Esophagus muscularis mucosa (tissue), 4 donors: ENCODE measurements at regions not wholly inside any gene's neighbourhood (a gene's known extent, or its start where the extent isn't known, plus 50 kb on each side); places are given as distances from the start of the nearest gene placed in this dataset.

Experiments
- DNase-seq: peaks from one replicate; pipeline ENCODE4 v3.0.0-alpha.2; 2017; ENCODE audit errors: extremely low spot score
- H3K27ac ChIP-seq, 4 donors: fragments of 200-600 bp; sonication (generic); replicated peaks in 1 of 4; 1 replicate in 3 of 4; 2 replicates in 1 of 4; pipeline ENCODE4 v1.5.1; 2016 to 2019; ENCODE audit warnings: mild to moderate bottlenecking in 1 of 4
- H3K27me3 ChIP-seq, 4 donors: fragments of 200-600 bp; sonication (generic); one replicate each; pipeline versions ENCODE4 v1.5.1 to v1.6.0; 2016 to 2019
- H3K36me3 ChIP-seq, 4 donors: fragments of 200-600 bp; sonication (generic); one replicate each; pipeline ENCODE4 v1.5.1; 2016 to 2019
- H3K4me1 ChIP-seq, 4 donors: fragments of 200-600 bp; sonication (generic); one replicate each; pipeline ENCODE4 v1.5.1; 2016 to 2019
- H3K4me3 ChIP-seq, 4 donors: fragments of 200-600 bp; sonication (generic); 1 replicate in 2 of 4; 2 replicates in 2 of 4; pipeline ENCODE4 v1.5.1; 2016 to 2019; ENCODE audit warnings: mild to moderate bottlenecking in 4 of 4, moderate library complexity in 1 of 4
- H3K9me3 ChIP-seq, 4 donors: fragments of 200-600 bp; sonication (generic); 1 replicate in 3 of 4; 2 replicates in 1 of 4; pipeline ENCODE4 v1.5.1; 2016 to 2019
- EP300 ChIP-seq: sonication (generic); formaldehyde crosslinking; IDR thresholded peaks from one replicate; pipeline ENCODE4 v1.6.1; 2017; ENCODE audit warnings: antibody characterized with exemption
- POLR2A ChIP-seq: fragments of 450-650 bp; IDR thresholded peaks from one replicate; pipeline ENCODE4 v1.6.1; 2017; ENCODE audit warnings: antibody characterized with exemption, moderate library complexity, mild to moderate bottlenecking, low read depth
- POLR2AphosphoS5 ChIP-seq, 2 donors: sonication (generic); formaldehyde crosslinking; IDR thresholded peaks; one replicate each; pipeline ENCODE4 v1.6.1; 2017; ENCODE audit warnings: antibody characterized with exemption in 2 of 2
- WGBS: methylation state at CpG from one replicate; pipeline ENCODE4 v1.1.5; 2018; 5-methylcytosine and 5-hydroxymethylcytosine counted together
- intact Hi-C: fragments of 100-400 bp; cut with DNase I; formaldehyde crosslinking; loops from one replicate; pipeline ENCODE4 v1.15.1; 2023
- TF ChIP-seq, protein P1 (sequence below), 3 experiments: fragments of 200-600 bp in 2 of 3; fragments of 450-650 bp in 1 of 3; sonication (generic) in 2 of 3; IDR thresholded peaks; one replicate each; pipeline ENCODE4 v1.5.1; 2017 to 2019; ENCODE audit warnings: antibody characterized with exemption in 3 of 3, mild to moderate bottlenecking in 2 of 3, moderate library complexity in 1 of 3

DNA sequence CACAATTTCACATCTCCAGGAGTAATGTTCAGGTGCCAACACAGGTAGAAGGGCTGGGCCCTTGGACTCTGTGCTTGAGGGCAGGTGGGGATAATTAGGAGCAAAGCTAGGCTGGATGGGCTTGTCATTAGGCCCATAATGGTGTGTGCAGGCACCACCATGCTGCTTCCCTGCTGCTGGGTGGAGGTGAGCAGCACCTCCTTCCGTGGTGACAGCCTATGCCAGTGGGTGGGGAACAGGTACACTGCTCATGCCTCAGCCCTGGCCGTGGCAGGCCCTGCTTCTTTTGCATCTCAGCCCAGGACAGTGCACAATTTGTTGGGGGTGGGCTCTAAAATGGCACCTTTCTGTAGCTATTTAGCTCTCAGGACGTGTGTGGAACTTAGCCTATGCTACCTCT lies 955.5 kb downstream of the TMTC2 start:
- 71% methylated on average over 2 of the region's 3 CpGs for WGBS
- no peaks in the 10 kb centered on the region for H3K9me3 ChIP-seq
- intact Hi-C loops: no loop called here
- no peaks in the 10 kb centered on the region for H3K36me3 ChIP-seq
- H3K4me1 ChIP-seq: no peaks in the 10 kb centered on the region
- DNase-seq: no peak
- H3K27me3 ChIP-seq: no peaks in the 10 kb centered on the region
- TF ChIP-seq, protein P1, sequence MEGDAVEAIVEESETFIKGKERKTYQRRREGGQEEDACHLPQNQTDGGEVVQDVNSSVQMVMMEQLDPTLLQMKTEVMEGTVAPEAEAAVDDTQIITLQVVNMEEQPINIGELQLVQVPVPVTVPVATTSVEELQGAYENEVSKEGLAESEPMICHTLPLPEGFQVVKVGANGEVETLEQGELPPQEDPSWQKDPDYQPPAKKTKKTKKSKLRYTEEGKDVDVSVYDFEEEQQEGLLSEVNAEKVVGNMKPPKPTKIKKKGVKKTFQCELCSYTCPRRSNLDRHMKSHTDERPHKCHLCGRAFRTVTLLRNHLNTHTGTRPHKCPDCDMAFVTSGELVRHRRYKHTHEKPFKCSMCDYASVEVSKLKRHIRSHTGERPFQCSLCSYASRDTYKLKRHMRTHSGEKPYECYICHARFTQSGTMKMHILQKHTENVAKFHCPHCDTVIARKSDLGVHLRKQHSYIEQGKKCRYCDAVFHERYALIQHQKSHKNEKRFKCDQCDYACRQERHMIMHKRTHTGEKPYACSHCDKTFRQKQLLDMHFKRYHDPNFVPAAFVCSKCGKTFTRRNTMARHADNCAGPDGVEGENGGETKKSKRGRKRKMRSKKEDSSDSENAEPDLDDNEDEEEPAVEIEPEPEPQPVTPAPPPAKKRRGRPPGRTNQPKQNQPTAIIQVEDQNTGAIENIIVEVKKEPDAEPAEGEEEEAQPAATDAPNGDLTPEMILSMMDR (IDR thresholded peaks at IDR 0.05): no peak
- no peak overlapping the region for H3K27ac ChIP-seq
- H3K4me3 ChIP-seq: no peak overlapping the region

DNA sequence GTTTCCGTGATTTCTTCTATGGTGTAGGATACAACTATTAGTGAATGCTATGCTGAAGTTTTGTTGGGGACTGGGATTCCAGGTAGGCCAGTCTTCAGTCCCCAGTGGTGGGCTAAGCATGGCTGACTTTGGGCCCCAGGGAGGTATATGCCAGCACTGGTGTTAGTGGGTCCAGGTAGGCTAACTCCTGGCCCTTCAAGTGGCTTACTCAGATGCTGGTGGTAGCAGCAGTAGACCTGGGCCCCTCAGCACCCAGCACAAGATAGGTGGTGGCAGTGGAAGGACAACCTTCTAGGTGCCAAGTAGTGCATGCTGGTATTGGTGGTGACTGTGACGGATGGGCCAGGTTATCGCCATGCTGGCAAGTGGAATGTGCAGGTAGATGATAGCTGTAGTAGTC lies 955.1 kb downstream of the TMTC2 start:
- intact Hi-C loops: no loop called here
- DNase-seq: no peak
- Histone ChIP-seq H3K4me3 (no peak overlapping the region), H3K36me3 (no peaks in the 10 kb centered on the region), H3K4me1 (no peaks in the 10 kb centered on the region), H3K27me3 (no peaks in the 10 kb centered on the region), H3K9me3 (no peaks in the 10 kb centered on the region), H3K27ac (no peak overlapping the region)
- no peak for TF ChIP-seq POLR2A
- no peak for TF ChIP-seq POLR2AphosphoS5 (IDR thresholded peaks at IDR 0.05)
- TF ChIP-seq EP300: no peak
- TF ChIP-seq, protein P1 (IDR thresholded peaks at IDR 0.05): no peak
- 97% methylated on average over 3 of the region's 3 CpGs for WGBS

DNA sequence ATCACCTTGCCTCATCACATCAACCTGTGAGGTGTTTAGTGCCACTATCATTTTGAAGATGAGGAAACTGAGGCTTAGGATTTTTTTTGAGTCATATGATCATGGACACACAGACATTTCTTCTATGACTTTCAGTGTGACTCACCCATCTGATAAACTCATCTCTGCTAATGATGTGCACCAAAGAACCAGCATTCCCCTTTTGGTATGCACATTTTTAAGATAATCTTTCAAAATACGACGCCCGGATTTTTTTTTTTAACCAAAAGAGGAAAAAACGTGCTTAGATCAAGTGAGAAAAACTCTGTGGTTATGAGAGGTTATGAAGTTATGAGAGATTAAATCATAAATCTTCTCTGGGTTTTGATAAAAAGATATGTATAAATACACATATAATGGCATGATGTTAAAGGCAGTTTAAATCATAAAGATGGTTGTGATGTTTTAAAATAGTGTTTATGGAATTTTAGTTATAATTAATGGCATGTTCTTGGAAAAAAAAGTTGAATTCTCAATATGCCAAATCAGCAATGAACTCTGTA lies 948.1 kb downstream of the TMTC2 start:
- no peaks in the 10 kb centered on the region for H3K9me3 ChIP-seq
- intact Hi-C loops: no loop called here
- TF ChIP-seq, protein P1 (IDR thresholded peaks at IDR 0.05): no peak
- TF ChIP-seq POLR2AphosphoS5 (IDR thresholded peaks at IDR 0.05) (no peak), EP300 (no peak), POLR2A (no peak)
- H3K4me3 ChIP-seq: no peak overlapping the region
- DNase-seq: no peak
- no peaks in the 10 kb centered on the region for H3K36me3 ChIP-seq
- 80% methylated on average over 4 of the region's 4 CpGs for WGBS
- H3K27me3 ChIP-seq: no peaks in the 10 kb centered on the region
- no peaks in the 10 kb centered on the region for H3K4me1 ChIP-seq
- H3K27ac ChIP-seq: no peak overlapping the region

DNA sequence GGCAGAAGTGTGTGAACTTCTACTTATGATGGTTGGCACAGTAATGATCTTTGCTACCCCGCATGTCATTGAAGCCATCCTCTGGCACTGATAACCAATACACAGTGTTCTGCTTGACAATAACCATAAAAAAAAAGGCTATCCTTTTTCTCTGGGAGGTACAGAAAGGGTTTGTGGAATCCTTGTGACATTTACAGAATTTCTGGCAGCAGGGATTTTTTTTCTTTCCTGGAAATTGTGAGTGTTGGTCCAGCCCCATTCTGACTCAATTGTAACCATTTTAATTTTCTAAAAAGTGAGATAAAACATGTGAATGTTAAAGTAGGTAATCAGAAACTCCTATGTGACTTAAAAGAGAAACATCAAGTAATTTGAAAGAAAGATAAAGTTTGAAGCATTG lies 943.8 kb downstream of the TMTC2 start:
- intact Hi-C loops: no loop called here
- Histone ChIP-seq H3K27ac (no peak overlapping the region), H3K4me1 (no peaks in the 10 kb centered on the region), H3K9me3 (no peaks in the 10 kb centered on the region), H3K4me3 (no peak overlapping the region), H3K27me3 (no peaks in the 10 kb centered on the region), H3K36me3 (no peaks in the 10 kb centered on the region)
- no peak for TF ChIP-seq POLR2AphosphoS5 (IDR thresholded peaks at IDR 0.05)
- TF ChIP-seq EP300: no peak
- TF ChIP-seq, protein P1 (IDR thresholded peaks at IDR 0.05): no peak
- no peak for TF ChIP-seq POLR2A
- no peak for DNase-seq
- 86% methylated on average over 1 of the region's 1 CpG for WGBS

DNA sequence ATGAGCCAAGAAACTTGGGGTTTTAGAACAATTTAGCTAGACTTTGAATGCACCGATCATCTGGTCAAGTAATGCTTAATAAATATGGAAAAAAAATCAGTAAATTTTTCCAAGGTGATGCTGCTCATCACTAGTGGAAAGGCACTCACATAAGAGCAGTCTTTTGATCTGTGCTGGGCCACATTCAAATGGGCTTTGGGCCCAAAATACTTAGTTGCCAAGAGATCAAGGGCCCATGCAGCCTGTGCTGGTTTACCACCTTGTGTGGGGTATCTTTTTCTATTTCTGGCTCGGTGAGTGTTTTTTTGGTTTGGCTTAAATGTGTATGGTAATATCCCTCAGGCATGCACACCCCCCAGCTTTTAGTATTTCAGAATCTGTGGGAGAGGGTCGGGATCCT lies 943.2 kb downstream of the TMTC2 start:
- DNase-seq: no peak
- WGBS: 73% methylated on average over 3 of the region's 3 CpGs
- no peak for TF ChIP-seq EP300
- no peak for TF ChIP-seq POLR2AphosphoS5 (IDR thresholded peaks at IDR 0.05)
- no peak for TF ChIP-seq POLR2A
- TF ChIP-seq, protein P1 (IDR thresholded peaks at IDR 0.05): no peak
- H3K4me3 ChIP-seq: no peak overlapping the region
- H3K27ac ChIP-seq: no peak overlapping the region
- H3K27me3 ChIP-seq: no peaks in the 10 kb centered on the region
- intact Hi-C loops: no loop called here
- H3K4me1 ChIP-seq: no peaks in the 10 kb centered on the region
- H3K36me3 ChIP-seq: no peaks in the 10 kb centered on the region
- no peaks in the 10 kb centered on the region for H3K9me3 ChIP-seq
